ENCODE measurements at regions not wholly inside any gene's neighbourhood (a gene's known extent, or its start where the extent isn't known, plus 50 kb on each side); places are given as distances from the start of the nearest gene placed in this dataset.

GRCh38 chr18:10303171-10303570 lies 151.3 kb upstream of the APCDD1 start:
- BruUV-seq (replicated peaks): no TSS peak
- ChIA-PET POLR2A (no interaction called here), CTCF (no interaction called here)
- Histone ChIP-seq H3K9me3 (no peaks in the 10 kb centered on the region), H3K27me3 (replicated peaks; ENCODE audit: control insufficient read depth, insufficient read depth, low read length) (no peaks in the 10 kb centered on the region), H3K4me1 (peaks cover 6% of the 10 kb centered on the region), H3K36me3 (ENCODE audit: control insufficient read depth, insufficient read depth, low read length) (no peaks in the 10 kb centered on the region), H3K4me3 (ENCODE audit: low read depth, low read length) (no peak overlapping the region)
- DNase-seq: no peak
- no peak for TF ChIP-seq CTCF (IDR thresholded peaks at IDR 0.05; ENCODE audit: insufficient read depth in 1 of 2, low read depth in 1 of 2, low read length in 1 of 2, severe bottlenecking in 1 of 2, unreplicated experiment in 1 of 2)
- H3K9me3 Mint-ChIP-seq (ENCODE audit: unreplicated experiment): no peaks in the 10 kb centered on the region
- H3K36me3 Mint-ChIP-seq (ENCODE audit: insufficient read depth, unreplicated experiment): peaks cover 5% of the 10 kb centered on the region
- peaks cover 4% of the 10 kb centered on the region for H3K27me3 Mint-ChIP-seq (ENCODE audit: insufficient read depth, unreplicated experiment)
- H3K27ac Mint-ChIP-seq (ENCODE audit: unreplicated experiment): no peak overlapping the region
- no peaks in the 10 kb centered on the region for H3K4me1 Mint-ChIP-seq (ENCODE audit: low read depth, unreplicated experiment)
- intact Hi-C loops (cut with micrococcal nuclease; ENCODE audit: unreplicated experiment): no loop called here
- no peak overlapping the region for H3K4me3 Mint-ChIP-seq (ENCODE audit: unreplicated experiment)

GRCh38 chr18:10304853-10305252 lies 149.6 kb upstream of the APCDD1 start:
- Mint-ChIP-seq H3K4me3 (ENCODE audit: unreplicated experiment) (no peak overlapping the region), H3K27ac (ENCODE audit: unreplicated experiment) (no peak overlapping the region), H3K36me3 (ENCODE audit: insufficient read depth, unreplicated experiment) (peaks cover 5% of the 10 kb centered on the region), H3K4me1 (ENCODE audit: low read depth, unreplicated experiment) (no peaks in the 10 kb centered on the region), H3K9me3 (ENCODE audit: unreplicated experiment) (no peaks in the 10 kb centered on the region), H3K27me3 (ENCODE audit: insufficient read depth, unreplicated experiment) (peaks cover 4% of the 10 kb centered on the region)
- intact Hi-C loops (cut with micrococcal nuclease; ENCODE audit: unreplicated experiment): no loop called here
- Histone ChIP-seq H3K4me1 (peaks cover 6% of the 10 kb centered on the region), H3K27me3 (replicated peaks; ENCODE audit: control insufficient read depth, insufficient read depth, low read length) (no peaks in the 10 kb centered on the region), H3K36me3 (ENCODE audit: control insufficient read depth, insufficient read depth, low read length) (no peaks in the 10 kb centered on the region), H3K9me3 (no peaks in the 10 kb centered on the region), H3K4me3 (ENCODE audit: low read depth, low read length) (no peak overlapping the region)
- no peak for TF ChIP-seq CTCF (IDR thresholded peaks at IDR 0.05; ENCODE audit: insufficient read depth in 1 of 2, low read depth in 1 of 2, low read length in 1 of 2, severe bottlenecking in 1 of 2, unreplicated experiment in 1 of 2)
- no TSS peak for BruUV-seq (replicated peaks)
- POLR2A ChIA-PET: no interaction called here
- CTCF ChIA-PET: interaction anchor here (0.5 kb wide), 1 partner anchor 784 kb away, joined by 3 read pairs; no protein-coding TSS in a partner anchor
- DNase-seq: no peak

- ChIA-PET CTCF (no interaction called here), POLR2A (no interaction called here)
- Mint-ChIP-seq H3K9me3 (ENCODE audit: unreplicated experiment) (no peaks in the 10 kb centered on the region), H3K27me3 (ENCODE audit: insufficient read depth, unreplicated experiment) (peaks cover 4% of the 10 kb centered on the region), H3K4me3 (ENCODE audit: unreplicated experiment) (no peak overlapping the region), H3K4me1 (ENCODE audit: low read depth, unreplicated experiment) (no peaks in the 10 kb centered on the region), H3K27ac (ENCODE audit: unreplicated experiment) (no peak overlapping the region), H3K36me3 (ENCODE audit: insufficient read depth, unreplicated experiment) (peaks cover 5% of the 10 kb centered on the region)
- Histone ChIP-seq H3K9me3 (no peaks in the 10 kb centered on the region), H3K36me3 (ENCODE audit: control insufficient read depth, insufficient read depth, low read length) (no peaks in the 10 kb centered on the region), H3K4me1 (no peaks in the 10 kb centered on the region), H3K27me3 (replicated peaks; ENCODE audit: control insufficient read depth, insufficient read depth, low read length) (no peaks in the 10 kb centered on the region), H3K4me3 (ENCODE audit: low read depth, low read length) (no peak overlapping the region)
- TF ChIP-seq CTCF (IDR thresholded peaks at IDR 0.05; ENCODE audit: insufficient read depth in 1 of 2, low read depth in 1 of 2, low read length in 1 of 2, severe bottlenecking in 1 of 2, unreplicated experiment in 1 of 2): no peak
- intact Hi-C loops (cut with micrococcal nuclease; ENCODE audit: unreplicated experiment): no loop called here
- DNase-seq: no peak
- BruUV-seq (replicated peaks): no TSS peak
Measured at GRCh38 chr18:10306779-10307178, 147.7 kb upstream of the APCDD1 start.
